ENCODE measurements at regions not wholly inside any gene's neighbourhood (a gene's known extent, or its start where the extent isn't known, plus 50 kb on each side); places are given as distances from the start of the nearest gene placed in this dataset.

DNA sequence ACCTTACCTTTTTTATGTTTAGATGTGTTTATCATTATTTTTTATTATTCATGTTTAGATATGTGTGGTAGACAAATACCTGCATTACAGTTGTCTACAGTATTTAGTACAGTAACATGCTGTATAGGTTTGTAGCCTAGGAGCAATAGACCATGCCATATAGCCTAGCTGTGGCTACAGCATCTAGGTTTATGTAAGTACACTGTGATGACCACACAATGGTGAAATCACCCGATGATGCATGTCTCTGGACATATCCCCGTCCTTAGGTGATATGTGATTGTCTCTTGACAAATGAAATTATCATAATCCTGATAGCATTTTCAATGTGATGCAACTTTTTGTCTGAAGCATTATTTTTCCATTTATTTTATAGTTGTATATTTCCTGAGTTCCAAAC lies 121.2 kb downstream of the DISP1 start (continued):
- TF ChIP-seq, protein P1, sequence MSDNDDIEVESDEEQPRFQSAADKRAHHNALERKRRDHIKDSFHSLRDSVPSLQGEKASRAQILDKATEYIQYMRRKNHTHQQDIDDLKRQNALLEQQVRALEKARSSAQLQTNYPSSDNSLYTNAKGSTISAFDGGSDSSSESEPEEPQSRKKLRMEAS (CRISPR knock-in tag; IDR thresholded peaks at IDR 0.05), result no peak
- no peak for TF ChIP-seq MCM7 (IDR thresholded peaks at IDR 0.05)
- no peak for TF ChIP-seq NCOA4 (IDR thresholded peaks at IDR 0.05; ENCODE audit: partially characterized antibody)
- TF ChIP-seq, protein P2, sequence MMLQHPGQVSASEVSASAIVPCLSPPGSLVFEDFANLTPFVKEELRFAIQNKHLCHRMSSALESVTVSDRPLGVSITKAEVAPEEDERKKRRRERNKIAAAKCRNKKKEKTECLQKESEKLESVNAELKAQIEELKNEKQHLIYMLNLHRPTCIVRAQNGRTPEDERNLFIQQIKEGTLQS (IDR thresholded peaks at IDR 0.05), result no peak
- TF ChIP-seq, protein P2 (CRISPR knock-in tag; conservative IDR thresholded peaks at IDR 0.05), result no peak
- no peak for TF ChIP-seq SP2 (IDR thresholded peaks at IDR 0.05; ENCODE audit: extremely low read depth, low read depth, low read length, poor library complexity, severe bottlenecking)
- TF ChIP-seq, protein P3, sequence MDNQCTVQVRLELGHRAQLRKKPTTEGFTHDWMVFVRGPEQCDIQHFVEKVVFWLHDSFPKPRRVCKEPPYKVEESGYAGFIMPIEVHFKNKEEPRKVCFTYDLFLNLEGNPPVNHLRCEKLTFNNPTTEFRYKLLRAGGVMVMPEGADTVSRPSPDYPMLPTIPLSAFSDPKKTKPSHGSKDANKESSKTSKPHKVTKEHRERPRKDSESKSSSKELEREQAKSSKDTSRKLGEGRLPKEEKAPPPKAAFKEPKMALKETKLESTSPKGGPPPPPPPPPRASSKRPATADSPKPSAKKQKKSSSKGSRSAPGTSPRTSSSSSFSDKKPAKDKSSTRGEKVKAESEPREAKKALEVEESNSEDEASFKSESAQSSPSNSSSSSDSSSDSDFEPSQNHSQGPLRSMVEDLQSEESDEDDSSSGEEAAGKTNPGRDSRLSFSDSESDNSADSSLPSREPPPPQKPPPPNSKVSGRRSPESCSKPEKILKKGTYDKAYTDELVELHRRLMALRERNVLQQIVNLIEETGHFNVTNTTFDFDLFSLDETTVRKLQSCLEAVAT (IDR thresholded peaks at IDR 0.05), result no peak
- no peak for TF ChIP-seq SNRNP70 (optimal IDR thresholded peaks at IDR 0.05; ENCODE audit: low read depth, low read length)

DNA sequence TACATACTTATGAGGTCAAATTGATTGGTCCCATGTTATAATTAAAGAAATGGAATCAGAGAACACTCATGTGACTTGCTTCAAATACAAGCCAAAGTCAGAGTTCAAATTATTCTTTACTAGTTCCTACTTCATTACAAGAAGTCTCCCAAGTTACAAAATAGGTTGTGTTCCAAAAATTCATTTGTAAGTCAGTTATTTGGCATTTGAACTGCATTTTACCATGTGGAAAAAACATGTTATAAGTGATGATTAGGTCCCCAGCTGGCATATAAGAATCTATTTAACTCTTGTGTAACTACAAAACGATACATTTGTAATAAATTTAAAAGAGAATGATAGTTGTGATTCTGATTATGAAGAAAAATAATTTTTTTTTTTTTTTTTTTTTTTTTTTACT lies 124.1 kb downstream of the DISP1 start:
- Histone ChIP-seq H3K36me3 (ENCODE audit: control insufficient read depth, insufficient read depth, low read length) (no peaks in the 10 kb centered on the region), H3K9me1 (ENCODE audit: control insufficient read depth, insufficient read depth, low read length) (no peaks in the 10 kb centered on the region), H3K79me2 (ENCODE audit: control insufficient read depth, insufficient read depth, low read length) (no peaks in the 10 kb centered on the region), H3K4me3 (no peak overlapping the region), H3K27me3 (ENCODE audit: control insufficient read depth in 2 of 2, insufficient read depth in 2 of 2, low read length in 2 of 2) (peaks cover 0 to 9% of the 10 kb centered on the region in 2 experiments; a peak in 2 of 5 replicates), H3K9ac (ENCODE audit: insufficient read depth in 1 of 2, low read depth in 2 of 2, low read length in 2 of 2) (no peak overlapping the region), H3K4me2 (ENCODE audit: insufficient read depth, low read length) (no peak overlapping the region), H3K9me3 (replicated peaks; ENCODE audit: control insufficient read depth, insufficient read depth, low read depth, low read length) (no peaks in the 10 kb centered on the region), H4K20me1 (replicated peaks; ENCODE audit: control insufficient read depth, insufficient read depth, low read length) (no peaks in the 10 kb centered on the region), H3K4me1 (replicated peaks in 1 of 2; ENCODE audit: control insufficient read depth in 2 of 2, insufficient read depth in 2 of 2, low read length in 2 of 2) (no peaks in the 10 kb centered on the region), H2AFZ (ENCODE audit: low read depth, low read length) (no peak overlapping the region), H3K27ac (ENCODE audit: extremely low read depth, low read depth, low read length) (no peak overlapping the region)
- DNase-seq (ENCODE audit: extremely low read depth in 1 of 4, low spot score in 3 of 4) (no peak), ATAC-seq (no peak), FAIRE-seq (no peak)
- ChIA-PET POLR2A (no interaction called here), CTCF (ENCODE audit: low intra/inter-chr PET ratio) (no interaction called here)
- in situ Hi-C loops (cut with MboI) (no loop called here), intact Hi-C loops (cut with micrococcal nuclease) (no loop called here)
- WGBS (ENCODE audit: insufficient coverage, low coverage, missing lambda C conversion rate), result 5% methylated on average over 1 of the region's 1 CpG
- BruUV-seq (replicated peaks), result no TSS peak
- TF ChIP-seq NR2C2 (CRISPR knock-in tag; IDR thresholded peaks at IDR 0.05) (no peak), NR2C2 (tag; IDR thresholded peaks at IDR 0.05) (no peak), KDM5B (IDR thresholded peaks at IDR 0.05; ENCODE audit: insufficient replicate concordance, low read depth, low read length) (no peak), JUN (IDR thresholded peaks at IDR 0.05; ENCODE audit: borderline replicate concordance, low read depth, low read length) (no peak), JUN (CRISPR knock-in tag; IDR thresholded peaks at IDR 0.05; ENCODE audit: borderline replicate concordance) (no peak), SRSF1 (IDR thresholded peaks at IDR 0.05; ENCODE audit: low read depth, low read length) (no peak), ILK (tag; IDR thresholded peaks at IDR 0.05; ENCODE audit: borderline replicate concordance, low read depth) (no peak), DACH1 (IDR thresholded peaks at IDR 0.05; ENCODE audit: partially characterized antibody) (no peak), EP300 (IDR thresholded peaks at IDR 0.05; ENCODE audit: low read length) (no peak), MCM3 (IDR thresholded peaks at IDR 0.05) (no peak), ZC3H4 (CRISPR knock-in tag; IDR thresholded peaks at IDR 0.05; ENCODE audit: borderline replicate concordance) (no peak), NR1H2 (CRISPR knock-in tag; IDR thresholded peaks at IDR 0.05) (no peak), TCF3 (CRISPR knock-in tag; IDR thresholded peaks at IDR 0.05) (no peak)
- TF ChIP-seq, protein P4, sequence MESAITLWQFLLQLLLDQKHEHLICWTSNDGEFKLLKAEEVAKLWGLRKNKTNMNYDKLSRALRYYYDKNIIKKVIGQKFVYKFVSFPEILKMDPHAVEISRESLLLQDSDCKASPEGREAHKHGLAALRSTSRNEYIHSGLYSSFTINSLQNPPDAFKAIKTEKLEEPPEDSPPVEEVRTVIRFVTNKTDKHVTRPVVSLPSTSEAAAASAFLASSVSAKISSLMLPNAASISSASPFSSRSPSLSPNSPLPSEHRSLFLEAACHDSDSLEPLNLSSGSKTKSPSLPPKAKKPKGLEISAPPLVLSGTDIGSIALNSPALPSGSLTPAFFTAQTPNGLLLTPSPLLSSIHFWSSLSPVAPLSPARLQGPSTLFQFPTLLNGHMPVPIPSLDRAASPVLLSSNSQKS (CRISPR knock-in tag; IDR thresholded peaks at IDR 0.05), result no peak
